ENCODE measurements at regions not wholly inside any gene's neighbourhood (a gene's known extent, or its start where the extent isn't known, plus 50 kb on each side); places are given as distances from the start of the nearest gene placed in this dataset.
"Not testable (repeated sequence)": the region's sequence is repeated elsewhere in the genome, so short reads cannot be mapped to it uniquely, and the experiment has no call there.

- no peak for FAIRE-seq
Observed at GRCh38 chr17:5753421-5753820, 169.1 kb upstream of the NLRP1 start.

- no peak for FAIRE-seq
Observed at GRCh38 chr17:5757314-5757907, 173.1 kb upstream of the NLRP1 start.

GRCh38 chr17:5758651-5759050, 174.3 kb upstream of the NLRP1 start:
- FAIRE-seq: no peak

- FAIRE-seq: no peak
Observed at GRCh38 chr17:5759501-5759925, 175.2 kb upstream of the NLRP1 start.

- no peak for FAIRE-seq
Observed at GRCh38 chr17:5762191-5762590, 177.9 kb upstream of the NLRP1 start.

- FAIRE-seq: no peak
Observed at GRCh38 chr17:5763595-5764306, 179.4 kb upstream of the NLRP1 start.

GRCh38 chr17:5769593-5770354, 185.5 kb upstream of the NLRP1 start:
- FAIRE-seq: no peak

- FAIRE-seq: no peak
Observed at GRCh38 chr17:5770441-5771270, 186.3 kb upstream of the NLRP1 start.

- not testable (repeated sequence) for FAIRE-seq
Observed at GRCh38 chr17:5771271-5771577, 186.9 kb upstream of the NLRP1 start.

GRCh38 chr17:5772017-5772416, 187.7 kb upstream of the NLRP1 start:
- FAIRE-seq: not testable (repeated sequence)

GRCh38 chr17:5772720-5773119, 188.4 kb upstream of the NLRP1 start:
- no peak for FAIRE-seq

- no peak for FAIRE-seq
Observed at GRCh38 chr17:5773816-5774360, 189.6 kb upstream of the NLRP1 start.

- FAIRE-seq: no peak
Observed at GRCh38 chr17:5775098-5775497, 190.8 kb upstream of the NLRP1 start.

GRCh38 chr17:5780476-5780875, 196.2 kb upstream of the NLRP1 start:
- FAIRE-seq: no peak

- FAIRE-seq: no peak
Observed at GRCh38 chr17:5781236-5781927, 197.1 kb upstream of the NLRP1 start.

- no peak for FAIRE-seq
Observed at GRCh38 chr17:5783269-5783668, 199.0 kb upstream of the NLRP1 start.

GRCh38 chr17:5783851-5784250, 199.5 kb upstream of the NLRP1 start:
- no peak for FAIRE-seq

GRCh38 chr17:5784791-5785190, 200.5 kb upstream of the NLRP1 start:
- FAIRE-seq: no peak

- no peak for FAIRE-seq
Observed at GRCh38 chr17:5785338-5785737, 201.0 kb upstream of the NLRP1 start.

- no peak for FAIRE-seq
Observed at GRCh38 chr17:5785867-5786509, 201.7 kb upstream of the NLRP1 start.

- FAIRE-seq: no peak
Observed at GRCh38 chr17:5786510-5786875, 202.2 kb upstream of the NLRP1 start.
